Endothelial cell (in vitro differentiated cells): ENCODE measurements at regions not wholly inside any gene's neighbourhood (a gene's known extent, or its start where the extent isn't known, plus 50 kb on each side); places are given as distances from the start of the nearest gene placed in this dataset.

Experiments used
- DNase-seq: peaks from one replicate; pipeline ENCODE4 v3.0.0; 2021; ENCODE audit warnings: low spot score
- H3K27ac Mint-ChIP-seq: one replicate; pipeline ENCODE4 v1.8.0; 2021; ENCODE audit warnings: mixed read lengths, inconsistent platforms; ENCODE audit not compliant: unreplicated experiment
- H3K27me3 Mint-ChIP-seq: one replicate; pipeline ENCODE4 v1.8.0; 2021; ENCODE audit warnings: mild to moderate bottlenecking, moderate library complexity, mixed read lengths, inconsistent platforms; ENCODE audit not compliant: unreplicated experiment
- H3K36me3 Mint-ChIP-seq: one replicate; pipeline ENCODE4 v1.8.0; 2021; ENCODE audit warnings: mild to moderate bottlenecking, low read depth, mixed read lengths, inconsistent platforms; ENCODE audit not compliant: unreplicated experiment
- H3K4me1 Mint-ChIP-seq: one replicate; pipeline ENCODE4 v1.8.0; 2021; ENCODE audit warnings: mild to moderate bottlenecking, mixed read lengths, inconsistent platforms; ENCODE audit not compliant: unreplicated experiment
- H3K4me3 Mint-ChIP-seq: one replicate; pipeline ENCODE4 v1.8.0; 2021; ENCODE audit warnings: mild to moderate bottlenecking, mixed read lengths, inconsistent platforms; ENCODE audit not compliant: unreplicated experiment
- H3K9me3 Mint-ChIP-seq: one replicate; pipeline ENCODE4 v1.8.0; 2021; ENCODE audit warnings: mixed read lengths, inconsistent platforms; ENCODE audit not compliant: unreplicated experiment
- CTCF ChIP-seq: fragments of 200-600 bp; sonication (generic); IDR thresholded peaks from one replicate; pipeline ENCODE4 v1.5.0; 2021; ENCODE audit warnings: antibody characterized with exemption; ENCODE audit not compliant: unreplicated experiment

DNA sequence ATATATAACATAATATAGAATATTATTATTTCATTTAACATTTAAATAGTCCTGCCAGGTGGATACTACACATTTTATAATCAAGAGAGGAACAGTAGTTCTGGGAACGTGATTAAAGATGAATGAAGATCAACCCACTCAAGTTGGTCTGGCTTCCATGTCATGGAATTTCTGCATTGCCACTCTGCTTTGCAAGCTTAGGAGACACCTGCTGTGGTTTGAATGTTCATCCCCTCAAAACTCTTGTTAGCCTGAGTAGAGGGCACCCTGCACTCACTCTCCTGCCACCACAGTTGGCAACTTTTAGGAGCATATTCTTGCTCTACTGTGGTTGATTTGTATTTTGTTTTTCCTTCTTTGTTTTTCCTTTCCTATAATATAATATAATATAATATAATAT, 153.2 kb downstream of the GLUL start:
- H3K27me3 Mint-ChIP-seq = peaks cover 2% of the 10 kb centered on the region
- no peak overlapping the region for H3K27ac Mint-ChIP-seq
- no peak for TF ChIP-seq CTCF
- H3K36me3 Mint-ChIP-seq = no peaks in the 10 kb centered on the region
- H3K4me3 Mint-ChIP-seq = no peak overlapping the region
- DNase-seq = no peak
- peaks cover 5% of the 10 kb centered on the region for H3K4me1 Mint-ChIP-seq
- H3K9me3 Mint-ChIP-seq = no peaks in the 10 kb centered on the region

DNA sequence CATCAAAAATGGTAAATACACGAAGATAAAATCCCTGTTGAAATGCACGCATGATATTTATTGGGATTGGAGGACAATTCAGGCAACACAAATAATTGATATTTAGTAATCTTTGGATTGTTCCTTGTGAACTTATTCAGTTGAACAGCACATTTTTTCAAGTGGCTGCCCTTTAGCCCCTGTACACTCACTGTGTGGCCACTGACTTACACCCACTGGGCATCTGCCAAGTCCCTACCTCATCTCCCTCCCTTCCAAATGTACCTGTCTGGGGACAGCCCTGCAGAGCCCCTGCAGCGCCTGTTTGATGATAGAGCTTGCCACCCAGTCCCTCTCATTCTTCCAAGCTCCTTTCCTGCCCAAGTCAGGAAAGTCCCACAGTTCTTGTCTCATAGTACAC, 154.3 kb downstream of the GLUL start:
- H3K4me1 Mint-ChIP-seq = peaks cover 5% of the 10 kb centered on the region
- no peaks in the 10 kb centered on the region for H3K36me3 Mint-ChIP-seq
- no peak overlapping the region for H3K27ac Mint-ChIP-seq
- H3K27me3 Mint-ChIP-seq = peaks cover 2% of the 10 kb centered on the region
- H3K4me3 Mint-ChIP-seq = no peak overlapping the region
- no peaks in the 10 kb centered on the region for H3K9me3 Mint-ChIP-seq
- DNase-seq = no peak
- no peak for TF ChIP-seq CTCF

- H3K27ac Mint-ChIP-seq = peak overlapping the region; percentile 12
- no peaks in the 10 kb centered on the region for H3K36me3 Mint-ChIP-seq
- no peak for DNase-seq
- peaks cover 5% of the 10 kb centered on the region for H3K4me1 Mint-ChIP-seq
- no peaks in the 10 kb centered on the region for H3K9me3 Mint-ChIP-seq
- TF ChIP-seq CTCF = no peak
- H3K4me3 Mint-ChIP-seq = no peak overlapping the region
- H3K27me3 Mint-ChIP-seq = peaks cover 2% of the 10 kb centered on the region
These were observed 154.9 kb downstream of the GLUL start for GRCh38 chr1:182236651-182237077.

GRCh38 chr1:182235952-182236650, 155.5 kb downstream of the GLUL start:
- Mint-ChIP-seq H3K27ac (no peak overlapping the region), H3K4me1 (peaks cover 5% of the 10 kb centered on the region), H3K9me3 (no peaks in the 10 kb centered on the region), H3K27me3 (peaks cover 2% of the 10 kb centered on the region), H3K36me3 (no peaks in the 10 kb centered on the region), H3K4me3 (no peak overlapping the region)
- no peak for DNase-seq
- TF ChIP-seq CTCF = no peak

GRCh38 chr1:182235604-182235951, 156.0 kb downstream of the GLUL start:
- Mint-ChIP-seq H3K27ac (no peak overlapping the region), H3K36me3 (no peaks in the 10 kb centered on the region), H3K4me3 (no peak overlapping the region), H3K9me3 (no peaks in the 10 kb centered on the region), H3K27me3 (peaks cover 2% of the 10 kb centered on the region), H3K4me1 (peaks cover 5% of the 10 kb centered on the region)
- no peak for TF ChIP-seq CTCF
- no peak for DNase-seq
